OCI-LY1 (cell line): ENCODE measurements at regions not wholly inside any gene's neighbourhood (a gene's known extent, or its start where the extent isn't known, plus 50 kb on each side); places are given as distances from the start of the nearest gene placed in this dataset.

Experiments
- H2AFZ ChIP-seq: fragments of 200-600 bp; sonication (generic), shearing (Covaris generic); 2 replicates; pipeline ENCODE4 v1.6.0; 2014; ENCODE audit warnings: antibody characterized with exemption, mild to moderate bottlenecking, low read length
- H3F3A ChIP-seq: fragments of 200-600 bp; sonication (generic), shearing (Covaris generic); 2 replicates; pipeline ENCODE4 v1.6.0; 2014; ENCODE audit warnings: mild to moderate bottlenecking, antibody characterized with exemption, low read length, moderate library complexity; ENCODE audit not compliant: insufficient read depth
- H3K27ac ChIP-seq: fragments of 200-600 bp; sonication (generic); 2 replicates; pipeline ENCODE4 v1.5.1; 2014; ENCODE audit warnings: low read length, mixed run types, mild to moderate bottlenecking, low read depth; ENCODE audit not compliant: poor library complexity, severe bottlenecking
- H3K27me3 ChIP-seq: fragments of 200-600 bp; sonication (generic); 2 replicates; pipeline ENCODE4 v1.6.0; 2014; ENCODE audit warnings: antibody characterized with exemption, mild to moderate bottlenecking, low read length, moderate library complexity; ENCODE audit not compliant: insufficient read depth
- H3K36me3 ChIP-seq: fragments of 200-600 bp; sonication (generic); 2 replicates; pipeline ENCODE4 v1.6.1; 2014; ENCODE audit warnings: mild to moderate bottlenecking, antibody characterized with exemption, low read length, moderate library complexity, mixed read lengths; ENCODE audit not compliant: insufficient read depth
- H3K4me1 ChIP-seq: fragments of 200-600 bp; sonication (generic); 2 replicates; pipeline ENCODE4 v1.5.1; 2014; ENCODE audit warnings: mild to moderate bottlenecking, low read length, moderate library complexity; ENCODE audit not compliant: insufficient read depth, severe bottlenecking
- H3K4me2 ChIP-seq: fragments of 200-600 bp; sonication (generic), shearing (Covaris generic); 2 replicates; pipeline ENCODE4 v1.6.1; 2014; ENCODE audit warnings: low read length
- H3K4me3 ChIP-seq: fragments of 200-600 bp; sonication (generic); 2 replicates; pipeline ENCODE4 v1.5.1; 2014; ENCODE audit warnings: low read length, low read depth, mild to moderate bottlenecking, mixed read lengths; ENCODE audit not compliant: poor library complexity, severe bottlenecking
- H3K79me2 ChIP-seq: fragments of 200-600 bp; shearing (Covaris generic); 2 replicates; pipeline ENCODE4 v1.6.1; 2016; ENCODE audit warnings: mixed run types, low read length, mixed read lengths; ENCODE audit not compliant: insufficient read depth
- H3K9ac ChIP-seq: fragments of 200-600 bp; sonication (generic), shearing (Covaris generic); 2 replicates; pipeline ENCODE4 v1.6.1; 2014; ENCODE audit warnings: mild to moderate bottlenecking, low read length, mixed read lengths
- H3K9me2 ChIP-seq: fragments of 200-600 bp; sonication (generic), shearing (Covaris generic); 2 replicates; pipeline ENCODE4 v1.6.1; 2014; ENCODE audit warnings: low read depth, mild to moderate bottlenecking, low read length, mixed read lengths
- H3K9me3 ChIP-seq: fragments of 200-600 bp; shearing (Covaris generic); 2 replicates; pipeline ENCODE4 v1.6.1; 2014; ENCODE audit warnings: low read length, mixed read lengths
- H4K20me1 ChIP-seq: fragments of 200-600 bp; sonication (generic), shearing (Covaris generic); 2 replicates; pipeline ENCODE4 v1.6.0; 2016; ENCODE audit warnings: mild to moderate bottlenecking, low read length; ENCODE audit not compliant: insufficient read depth
- EZH2 ChIP-seq: fragments of 200-600 bp; sonication (generic), shearing (Covaris generic); IDR thresholded peaks from 2 replicates; pipeline ENCODE4 v1.8.0; 2017; ENCODE audit warnings: borderline replicate concordance, mixed run types, mild to moderate bottlenecking, antibody characterized with exemption, low read length, moderate library complexity, mixed read lengths
- TF ChIP-seq, protein P1 (sequence below): fragments of 200-600 bp; sonication (generic), shearing (Covaris generic); IDR thresholded peaks from 2 replicates; pipeline ENCODE4 v1.5.1; 2017; ENCODE audit warnings: mild to moderate bottlenecking, antibody characterized with exemption, low read length, moderate library complexity, mixed read lengths

- no peaks in the 10 kb centered on the region for H4K20me1 ChIP-seq
- no peaks in the 10 kb centered on the region for H3K27me3 ChIP-seq
- H3K36me3 ChIP-seq, result no peaks in the 10 kb centered on the region
- H2AFZ ChIP-seq, result no peak overlapping the region
- H3K9me2 ChIP-seq, result no peaks in the 10 kb centered on the region
- TF ChIP-seq EZH2, result no peak
- TF ChIP-seq, protein P1, sequence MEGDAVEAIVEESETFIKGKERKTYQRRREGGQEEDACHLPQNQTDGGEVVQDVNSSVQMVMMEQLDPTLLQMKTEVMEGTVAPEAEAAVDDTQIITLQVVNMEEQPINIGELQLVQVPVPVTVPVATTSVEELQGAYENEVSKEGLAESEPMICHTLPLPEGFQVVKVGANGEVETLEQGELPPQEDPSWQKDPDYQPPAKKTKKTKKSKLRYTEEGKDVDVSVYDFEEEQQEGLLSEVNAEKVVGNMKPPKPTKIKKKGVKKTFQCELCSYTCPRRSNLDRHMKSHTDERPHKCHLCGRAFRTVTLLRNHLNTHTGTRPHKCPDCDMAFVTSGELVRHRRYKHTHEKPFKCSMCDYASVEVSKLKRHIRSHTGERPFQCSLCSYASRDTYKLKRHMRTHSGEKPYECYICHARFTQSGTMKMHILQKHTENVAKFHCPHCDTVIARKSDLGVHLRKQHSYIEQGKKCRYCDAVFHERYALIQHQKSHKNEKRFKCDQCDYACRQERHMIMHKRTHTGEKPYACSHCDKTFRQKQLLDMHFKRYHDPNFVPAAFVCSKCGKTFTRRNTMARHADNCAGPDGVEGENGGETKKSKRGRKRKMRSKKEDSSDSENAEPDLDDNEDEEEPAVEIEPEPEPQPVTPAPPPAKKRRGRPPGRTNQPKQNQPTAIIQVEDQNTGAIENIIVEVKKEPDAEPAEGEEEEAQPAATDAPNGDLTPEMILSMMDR, result no peak
- no peaks in the 10 kb centered on the region for H3K9me3 ChIP-seq
- no peaks in the 10 kb centered on the region for H3K4me1 ChIP-seq
- H3K27ac ChIP-seq, result no peak overlapping the region
- no peaks in the 10 kb centered on the region for H3K79me2 ChIP-seq
- no peaks in the 10 kb centered on the region for H3F3A ChIP-seq
- no peak overlapping the region for H3K4me2 ChIP-seq
- no peak overlapping the region for H3K9ac ChIP-seq
- H3K4me3 ChIP-seq, result no peak overlapping the region
Measured at GRCh38 chr4:62881210-62881609, 1528.0 kb downstream of the TECRL start.

DNA sequence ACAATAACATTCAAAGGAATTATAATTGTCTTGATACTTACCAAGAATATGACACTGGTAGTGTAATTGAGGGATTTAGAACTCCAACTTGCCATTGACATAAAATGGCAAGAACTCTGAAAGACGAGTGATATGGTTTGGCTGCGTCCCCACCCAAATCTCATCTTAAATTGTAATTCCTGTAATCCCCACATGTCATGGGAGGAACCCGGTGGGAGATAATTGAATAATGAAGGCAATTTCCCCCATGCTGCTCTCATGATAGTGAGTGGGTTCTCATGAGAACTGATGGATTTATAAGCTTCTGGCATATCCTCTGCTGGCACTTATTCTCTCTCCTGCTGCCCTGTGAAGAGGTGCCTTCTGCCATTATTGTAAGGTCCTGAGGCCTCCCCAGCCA, 1536.4 kb downstream of the TECRL start:
- H3F3A ChIP-seq, result no peaks in the 10 kb centered on the region
- no peaks in the 10 kb centered on the region for H3K9me2 ChIP-seq
- no peaks in the 10 kb centered on the region for H4K20me1 ChIP-seq
- no peak overlapping the region for H3K9ac ChIP-seq
- H2AFZ ChIP-seq, result no peak overlapping the region
- H3K79me2 ChIP-seq, result no peaks in the 10 kb centered on the region
- no peaks in the 10 kb centered on the region for H3K4me1 ChIP-seq
- H3K9me3 ChIP-seq, result no peaks in the 10 kb centered on the region
- TF ChIP-seq, protein P1, result no peak
- no peak for TF ChIP-seq EZH2
- H3K36me3 ChIP-seq, result no peaks in the 10 kb centered on the region
- no peaks in the 10 kb centered on the region for H3K27me3 ChIP-seq
- H3K4me2 ChIP-seq, result no peak overlapping the region
- no peak overlapping the region for H3K4me3 ChIP-seq
- H3K27ac ChIP-seq, result no peak overlapping the region

DNA sequence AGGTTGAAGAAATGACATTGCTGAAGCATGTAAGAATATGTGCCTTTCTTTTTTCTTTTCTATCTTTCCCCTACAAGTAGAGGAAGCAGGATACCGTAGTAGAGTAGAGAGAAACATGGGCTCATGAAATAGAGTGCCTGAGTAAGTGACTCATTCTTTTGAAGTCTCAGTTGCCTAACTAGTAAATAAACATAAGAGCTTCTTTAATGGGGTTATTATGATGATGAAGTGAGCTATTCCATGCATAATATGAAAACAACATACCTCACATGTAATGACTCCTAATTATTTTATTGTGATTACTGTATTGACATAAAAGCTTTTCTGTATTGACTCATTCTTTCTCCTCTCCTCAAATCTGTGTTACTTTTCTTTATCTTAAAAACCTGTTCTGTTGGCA, 1538.2 kb downstream of the TECRL start:
- TF ChIP-seq, protein P1, result no peak
- no peak for TF ChIP-seq EZH2
- Histone ChIP-seq H3K4me1 (no peaks in the 10 kb centered on the region), H3K79me2 (no peaks in the 10 kb centered on the region), H3K4me3 (no peak overlapping the region), H3K9me2 (no peaks in the 10 kb centered on the region), H3K4me2 (no peak overlapping the region), H4K20me1 (no peaks in the 10 kb centered on the region), H3K36me3 (no peaks in the 10 kb centered on the region), H3K27me3 (no peaks in the 10 kb centered on the region), H3K9me3 (no peaks in the 10 kb centered on the region), H3F3A (no peaks in the 10 kb centered on the region), H2AFZ (no peak overlapping the region), H3K27ac (no peak overlapping the region), H3K9ac (no peak overlapping the region)
